H1 (cell line): ENCODE measurements at regions not wholly inside any gene's neighbourhood (a gene's known extent, or its start where the extent isn't known, plus 50 kb on each side); places are given as distances from the start of the nearest gene placed in this dataset.

Experiments
- CTCF ChIA-PET: fragments of 300-600 bp; sonication (Branson Sonifier 250); formaldehyde crosslinking; loops from one replicate; lab custom pipeline; 2021; ENCODE audit not compliant: partially characterized antibody; lab: Charles Lee
- POLR2A ChIA-PET: fragments of 300-600 bp; sonication (Branson Sonifier 250); formaldehyde crosslinking; loops from one replicate; lab custom pipeline; 2021; ENCODE audit warnings: inconsistent platforms; ENCODE audit not compliant: partially characterized antibody; lab: Charles Lee
- DNase-seq, 2 experiments: peaks; one replicate each; pipeline versions ENCODE4 v3.0.0 to v3.0.0-alpha.2; 2010 to 2022; ENCODE audit warnings: low spot score in 2 of 2, low read depth in 1 of 2, mixed read lengths in 1 of 2
- FAIRE-seq: peaks from 2 replicates; lab custom pipeline; 2011; peaks lifted over from hg19 to GRCh38; lab: Jason Lieb, UNC
- H2AFZ ChIP-seq: 2 replicates; pipeline ENCODE4 v1.8.1; 2012; ENCODE audit warnings: low read length, inconsistent platforms
- H2AK5ac ChIP-seq: 2 replicates; pipeline ENCODE4 v1.6.1; 2013; ENCODE audit warnings: low read depth, low read length
- H2BK120ac ChIP-seq: replicated peaks from 2 replicates; pipeline ENCODE3; 2013; ENCODE audit warnings: low read depth, low read length, inconsistent platforms
- H2BK12ac ChIP-seq: 2 replicates; pipeline ENCODE4 v1.6.1; 2013; ENCODE audit warnings: low read depth, low read length
- H2BK15ac ChIP-seq: 2 replicates; pipeline ENCODE4 v1.6.1; 2013; ENCODE audit warnings: low read length
- H2BK20ac ChIP-seq: 2 replicates; pipeline ENCODE4 v1.6.1; 2013; ENCODE audit warnings: low read length
- H2BK5ac ChIP-seq: 2 replicates; pipeline ENCODE4 v1.6.1; 2013; ENCODE audit warnings: low read depth, low read length
- H3K14ac ChIP-seq: 2 replicates; pipeline ENCODE4 v1.6.1; 2013; ENCODE audit warnings: inconsistent platforms; ENCODE audit not compliant: insufficient read length
- H3K18ac ChIP-seq: 2 replicates; pipeline ENCODE4 v1.6.1; 2013; ENCODE audit warnings: low read length; ENCODE audit errors: extremely low read depth
- H3K23ac ChIP-seq: 2 replicates; pipeline ENCODE4 v1.6.1; 2013; ENCODE audit warnings: inconsistent platforms; ENCODE audit not compliant: insufficient read length
- H3K23me2 ChIP-seq: 2 replicates; pipeline ENCODE4 v1.6.1; 2013; ENCODE audit warnings: low read depth, low read length
- H3K27ac ChIP-seq: 2 replicates; pipeline ENCODE4 v1.6.1; 2011; ENCODE audit warnings: low read depth, low read length, inconsistent platforms
- H3K27me3 ChIP-seq, 4 experiments: replicated peaks in 1 of 4; 1 replicate in 1 of 4; 2 replicates in 3 of 4; pipeline versions ENCODE4 v1.6.1 to v1.8.1; 2011 to 2013; ENCODE audit warnings: low read length in 3 of 4, mild to moderate bottlenecking in 3 of 4, inconsistent platforms in 2 of 4, mixed read lengths in 2 of 4, moderate library complexity in 1 of 4; ENCODE audit not compliant: control insufficient read depth in 3 of 4, insufficient read depth in 3 of 4; ENCODE audit errors: extremely low read depth in 1 of 4
- H3K36me3 ChIP-seq, 4 experiments: 2 replicates each; pipeline versions ENCODE4 v1.6.1 to v1.8.1; 2011 to 2013; ENCODE audit warnings: mild to moderate bottlenecking in 4 of 4, low read length in 3 of 4, moderate library complexity in 2 of 4, control low read depth in 1 of 4, inconsistent platforms in 1 of 4; ENCODE audit not compliant: insufficient read depth in 4 of 4, control insufficient read depth in 2 of 4
- H3K4ac ChIP-seq: replicated peaks from 2 replicates; pipeline ENCODE3; 2013; ENCODE audit warnings: low read length, low read depth, mixed read lengths, inconsistent platforms; ENCODE audit not compliant: insufficient read length
- H3K4me1 ChIP-seq, 4 experiments: replicated peaks in 1 of 4; 1 replicate in 1 of 4; 2 replicates in 3 of 4; pipeline versions ENCODE4 v1.6.1 to v1.8.1; 2011 to 2013; ENCODE audit warnings: low read length in 3 of 4, inconsistent platforms in 2 of 4, mixed read lengths in 1 of 4; ENCODE audit not compliant: insufficient read depth in 4 of 4, control insufficient read depth in 3 of 4
- H3K4me2 ChIP-seq, 2 experiments: 2 replicates each; pipeline versions ENCODE4 v1.6.1 to v1.8.1; 2011 to 2013; ENCODE audit warnings: low read depth in 2 of 2, low read length in 2 of 2, control low read depth in 1 of 2, inconsistent platforms in 1 of 2, mild to moderate bottlenecking in 1 of 2; ENCODE audit not compliant: insufficient read depth in 1 of 2
- H3K4me3 ChIP-seq, 4 experiments: fragments of 200-600, 300-600 bp in 1 of 4; sonication (generic), shearing (Covaris generic), sonication (Bioruptor Twin) in 1 of 4; 2 replicates each; pipeline versions ENCODE4 v1.5.1 to v1.8.1; 2011 to 2016; ENCODE audit warnings: low read length in 4 of 4, low read depth in 3 of 4, control low read depth in 2 of 4, inconsistent platforms in 2 of 4, mild to moderate bottlenecking in 2 of 4, mixed read lengths in 1 of 4, moderate library complexity in 1 of 4; ENCODE audit not compliant: insufficient read depth in 2 of 4; ENCODE audit errors: extremely low read depth in 1 of 4
- H3K56ac ChIP-seq: replicated peaks from 2 replicates; pipeline ENCODE3; 2013; ENCODE audit warnings: low read depth, mild to moderate bottlenecking, mixed read lengths, low read length, inconsistent platforms; ENCODE audit not compliant: insufficient read length
- H3K79me1 ChIP-seq: 2 replicates; pipeline ENCODE4 v1.6.1; 2013; ENCODE audit warnings: low read depth, low read length, control low read depth
- H3K79me2 ChIP-seq, 2 experiments: 2 replicates each; pipeline versions ENCODE4 v1.6.1 to v1.8.1; 2012 to 2013; ENCODE audit warnings: low read length in 2 of 2, mild to moderate bottlenecking in 2 of 2, inconsistent platforms in 1 of 2; ENCODE audit not compliant: insufficient read depth in 2 of 2, control insufficient read depth in 1 of 2
- H3K9ac ChIP-seq, 4 experiments: replicated peaks in 1 of 4; 1 replicate in 1 of 4; 2 replicates in 3 of 4; pipeline versions ENCODE4 v1.6.1 to v1.8.1; 2011 to 2013; ENCODE audit warnings: low read depth in 3 of 4, low read length in 3 of 4, control low read depth in 2 of 4, mild to moderate bottlenecking in 2 of 4, moderate library complexity in 2 of 4, inconsistent platforms in 1 of 4; ENCODE audit errors: extremely low read depth in 1 of 4
- H3K9me3 ChIP-seq, 2 experiments: 2 replicates each; pipeline versions ENCODE4 v1.6.1 to v1.8.1; 2012 to 2013; ENCODE audit warnings: mild to moderate bottlenecking in 2 of 2, moderate library complexity in 2 of 2, control low read depth in 1 of 2, inconsistent platforms in 1 of 2, low read depth in 1 of 2, low read length in 1 of 2, mixed read lengths in 1 of 2; ENCODE audit not compliant: insufficient read depth in 2 of 2
- H4K20me1 ChIP-seq, 2 experiments: replicated peaks in 1 of 2; 2 replicates each; pipeline versions ENCODE3 to v1.8.1; 2011 to 2013; ENCODE audit warnings: inconsistent platforms in 2 of 2, low read length in 2 of 2, mild to moderate bottlenecking in 1 of 2; ENCODE audit not compliant: insufficient read depth in 2 of 2, control insufficient read depth in 1 of 2
- H4K5ac ChIP-seq: 2 replicates; pipeline ENCODE4 v1.6.1; 2013; ENCODE audit warnings: low read length, low read depth, mixed read lengths, inconsistent platforms; ENCODE audit not compliant: insufficient read length
- H4K8ac ChIP-seq: 2 replicates; pipeline ENCODE4 v1.8.0; 2013; ENCODE audit warnings: mild to moderate bottlenecking, moderate library complexity, low read length, inconsistent platforms; ENCODE audit not compliant: insufficient read depth; ENCODE audit errors: extremely low read depth
- H4K91ac ChIP-seq: replicated peaks from 2 replicates; pipeline ENCODE3; 2013; ENCODE audit warnings: low read length, mixed read lengths, inconsistent platforms; ENCODE audit not compliant: insufficient read length
- SIX5 ChIP-seq: IDR thresholded peaks from 2 replicates; pipeline ENCODE4 v1.6.1; 2011; ENCODE audit warnings: mild to moderate bottlenecking, low read depth, low read length
- WGBS, 2 experiments: shearing (Covaris generic) in 1 of 2; methylation state at CpG; one replicate each; pipeline versions ENCODE4 v1.1.6 to v1.1.7; 2013 to 2015; ENCODE audit warnings: low lambda C conversion rate in 2 of 2, mixed read lengths in 2 of 2, inconsistent platforms in 1 of 2, low coverage in 1 of 2, missing lambda C conversion rate in 1 of 2; ENCODE audit not compliant: insufficient replicate concordance in 2 of 2, insufficient coverage in 1 of 2, insufficient read length in 1 of 2; ENCODE audit errors: extremely low coverage in 1 of 2, missing lambda C conversion rate in 1 of 2; 5-methylcytosine and 5-hydroxymethylcytosine counted together

- Histone ChIP-seq H3K18ac (no peak overlapping the region), H4K91ac (no peak overlapping the region), H2AK5ac (no peak overlapping the region), H3K9me3 (no peaks in the 10 kb centered on the region; a peak in 1 of 4 replicates), H2BK12ac (no peak overlapping the region), H3K23me2 (no peaks in the 10 kb centered on the region), H3K14ac (no peak overlapping the region), H2BK120ac (no peak overlapping the region), H2BK15ac (no peak overlapping the region), H3K23ac (no peak overlapping the region), H2BK5ac (no peak overlapping the region), H3K4me2 (no peak overlapping the region), H3K56ac (no peak overlapping the region), H3K4ac (no peak overlapping the region), H2AFZ (no peak overlapping the region), H3K9ac (no peak overlapping the region), H3K79me2 (no peaks in the 10 kb centered on the region), H4K5ac (no peak overlapping the region), H3K27ac (no peak overlapping the region), H2BK20ac (no peak overlapping the region), H3K36me3 (no peaks in the 10 kb centered on the region; a peak in 1 of 8 replicates), H4K20me1 (no peaks in the 10 kb centered on the region), H4K8ac (no peak overlapping the region), H3K79me1 (no peaks in the 10 kb centered on the region), H3K4me1 (peaks cover 0 to 3% (median 2%) of the 10 kb centered on the region in 4 experiments; a peak in 2 of 7 replicates), H3K4me3 (no peak overlapping the region), H3K27me3 (no peaks in the 10 kb centered on the region)
- DNase-seq (no peak), FAIRE-seq (no peak)
- ChIA-PET POLR2A (no interaction called here), CTCF (no interaction called here)
- WGBS, 2 experiments, result 97% methylated on average over 15 of the region's 15 CpGs; no CpG with 5 or more reads in 1 of the 2 experiments
- TF ChIP-seq SIX5, result no peak
Measured at GRCh38 chr3:7959094-7959493, 542.5 kb upstream of the LMCD1 start.
